ENCODE measurements at regions not wholly inside any gene's neighbourhood (a gene's known extent, or its start where the extent isn't known, plus 50 kb on each side); places are given as distances from the start of the nearest gene placed in this dataset.

DNA sequence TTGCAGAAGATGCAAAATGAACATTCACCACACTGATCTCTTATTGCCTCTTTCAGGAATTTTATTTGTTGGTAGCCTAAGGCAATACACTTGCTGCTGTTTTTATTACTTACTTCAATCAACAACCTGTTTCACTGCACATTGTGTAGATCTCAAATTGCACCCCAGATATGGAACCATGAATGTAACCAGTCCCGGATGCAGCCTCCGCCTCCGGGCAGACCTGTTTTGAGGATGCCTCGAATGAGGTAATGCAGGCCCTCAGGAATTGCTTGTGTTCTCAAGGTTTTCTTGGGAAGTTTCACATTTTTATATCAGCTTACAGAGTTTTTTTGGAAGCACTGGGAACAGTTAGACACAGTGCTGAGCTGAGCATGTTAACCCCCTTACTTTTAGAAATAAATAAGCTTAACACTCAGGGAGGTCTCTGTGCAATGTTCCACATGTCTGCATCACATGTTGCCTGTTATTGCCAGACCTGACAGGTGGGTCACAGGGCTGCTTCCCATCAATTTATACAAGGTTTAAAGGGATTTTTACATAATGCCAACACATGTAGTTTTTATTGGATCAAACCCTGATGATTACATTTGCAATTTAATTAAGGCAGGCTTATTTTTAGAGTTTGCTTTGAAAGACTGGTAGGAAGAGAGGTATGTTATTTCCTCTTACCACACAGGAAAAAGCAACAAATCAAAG is 193.1 kb upstream of the POM121L12 start:
- H3K56ac ChIP-seq (ENCODE audit: extremely low read depth, insufficient read depth, low read length): no peak overlapping the region
- no peaks in the 10 kb centered on the region for H3K27me3 ChIP-seq (ENCODE audit: control insufficient read depth, insufficient read depth, low read length)
- peaks cover 5% of the 10 kb centered on the region; the same call in 1 of the 2 replicates for H3K9me3 ChIP-seq (ENCODE audit: control insufficient read depth, insufficient read depth, low read length)
- H3K4me3 ChIP-seq (ENCODE audit: insufficient read depth, low read depth, low read length): no peak overlapping the region
- no peak overlapping the region for H2BK15ac ChIP-seq (ENCODE audit: low read depth, low read length)
- H3K4me1 ChIP-seq (ENCODE audit: control insufficient read depth, insufficient read depth, low read length): no peaks in the 10 kb centered on the region
- intact Hi-C loops (cut with micrococcal nuclease): no loop called here
- no peak overlapping the region for H3K23ac ChIP-seq (ENCODE audit: low read depth, low read length)
- no peak overlapping the region for H3K14ac ChIP-seq (replicated peaks; ENCODE audit: low read depth, low read length)
- no peaks in the 10 kb centered on the region for H4K20me1 ChIP-seq (ENCODE audit: insufficient read depth, low read length)
- no peak overlapping the region for H3K9ac ChIP-seq (ENCODE audit: low read depth, low read length)
- TF ChIP-seq SMC3 (IDR thresholded peaks at IDR 0.05; ENCODE audit: low read depth, low read length): no peak
- TF ChIP-seq POLR2A (IDR thresholded peaks at IDR 0.05; ENCODE audit: low read depth, low read length): no peak
- TF ChIP-seq CHD1 (IDR thresholded peaks at IDR 0.05; ENCODE audit: low read depth, low read length): no peak
- no peak for TF ChIP-seq MAZ (IDR thresholded peaks at IDR 0.05; ENCODE audit: borderline replicate concordance, low read depth, low read length)
- TF ChIP-seq RAD21 (IDR thresholded peaks at IDR 0.05; ENCODE audit: low read length): no peak
- TF ChIP-seq, protein P1, sequence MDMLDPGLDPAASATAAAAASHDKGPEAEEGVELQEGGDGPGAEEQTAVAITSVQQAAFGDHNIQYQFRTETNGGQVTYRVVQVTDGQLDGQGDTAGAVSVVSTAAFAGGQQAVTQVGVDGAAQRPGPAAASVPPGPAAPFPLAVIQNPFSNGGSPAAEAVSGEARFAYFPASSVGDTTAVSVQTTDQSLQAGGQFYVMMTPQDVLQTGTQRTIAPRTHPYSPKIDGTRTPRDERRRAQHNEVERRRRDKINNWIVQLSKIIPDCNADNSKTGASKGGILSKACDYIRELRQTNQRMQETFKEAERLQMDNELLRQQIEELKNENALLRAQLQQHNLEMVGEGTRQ (IDR thresholded peaks at IDR 0.05; ENCODE audit: low read depth, low read length): no peak
- no peak for TF ChIP-seq NFE2L2 (IDR thresholded peaks at IDR 0.05; ENCODE audit: low read depth, low read length)
- TF ChIP-seq CEBPB (IDR thresholded peaks at IDR 0.05; ENCODE audit: low read depth, low read length): no peak
- TF ChIP-seq FOS (IDR thresholded peaks at IDR 0.05; ENCODE audit: low read depth, low read length): no peak
- TF ChIP-seq CTCF (conservative IDR thresholded peaks at IDR 0.05; ENCODE audit: low read depth, low read length): no peak
- TF ChIP-seq MAFK (IDR thresholded peaks at IDR 0.05; ENCODE audit: low read depth, low read length): no peak
- no peak for TF ChIP-seq RFX5 (IDR thresholded peaks at IDR 0.05; ENCODE audit: low read depth, low read length)
- TF ChIP-seq RCOR1 (IDR thresholded peaks at IDR 0.05; ENCODE audit: insufficient replicate concordance, low read length): no peak
- TF ChIP-seq MXI1 (IDR thresholded peaks at IDR 0.05; ENCODE audit: borderline replicate concordance, low read depth, low read length): no peak
- TF ChIP-seq, protein P2, sequence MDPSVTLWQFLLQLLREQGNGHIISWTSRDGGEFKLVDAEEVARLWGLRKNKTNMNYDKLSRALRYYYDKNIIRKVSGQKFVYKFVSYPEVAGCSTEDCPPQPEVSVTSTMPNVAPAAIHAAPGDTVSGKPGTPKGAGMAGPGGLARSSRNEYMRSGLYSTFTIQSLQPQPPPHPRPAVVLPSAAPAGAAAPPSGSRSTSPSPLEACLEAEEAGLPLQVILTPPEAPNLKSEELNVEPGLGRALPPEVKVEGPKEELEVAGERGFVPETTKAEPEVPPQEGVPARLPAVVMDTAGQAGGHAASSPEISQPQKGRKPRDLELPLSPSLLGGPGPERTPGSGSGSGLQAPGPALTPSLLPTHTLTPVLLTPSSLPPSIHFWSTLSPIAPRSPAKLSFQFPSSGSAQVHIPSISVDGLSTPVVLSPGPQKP (IDR thresholded peaks at IDR 0.05; ENCODE audit: borderline replicate concordance, low read depth, low read length): no peak
- TF ChIP-seq BHLHE40 (IDR thresholded peaks at IDR 0.05; ENCODE audit: low read depth, low read length): no peak
- H4K8ac ChIP-seq (ENCODE audit: low read depth in 2 of 2, low read length in 2 of 2): no peak overlapping the region
- no peak overlapping the region for H2BK5ac ChIP-seq (ENCODE audit: low read depth, low read length, poor library complexity, severe bottlenecking)
- no peaks in the 10 kb centered on the region for H3K36me3 ChIP-seq (ENCODE audit: control insufficient read depth, insufficient read depth, low read length)
- H2BK120ac ChIP-seq (ENCODE audit: low read depth, low read length): no peak overlapping the region
- no peak overlapping the region for H4K91ac ChIP-seq (ENCODE audit: insufficient read depth, low read depth, low read length)
- H3K27ac ChIP-seq (ENCODE audit: insufficient read depth, low read length): no peak overlapping the region
- no peak for DNase-seq
- no peak overlapping the region for H3K4me2 ChIP-seq (ENCODE audit: low read depth, low read length)
- 60% methylated on average over 1 of the region's 4 CpGs; no CpG with 5 or more reads in 1 of the 2 experiments for WGBS, 2 experiments (ENCODE audit: extremely low coverage in 2 of 2, insufficient read length in 1 of 2)
- ChIA-PET POLR2A (ENCODE audit: unreplicated experiment) (no interaction called here), CTCF (no interaction called here)
- H3K18ac ChIP-seq (ENCODE audit: low read depth, low read length): no peak overlapping the region
- H3K9me1 ChIP-seq (ENCODE audit: insufficient read depth, low read length): no peaks in the 10 kb centered on the region
- H3K4ac ChIP-seq (ENCODE audit: low read depth, low read length): no peak overlapping the region
- H2AFZ ChIP-seq (replicated peaks; ENCODE audit: low read length, poor library complexity): no peak overlapping the region
- BruUV-seq (replicated peaks): no TSS peak
- H4K5ac ChIP-seq (ENCODE audit: low read depth, low read length): no peak overlapping the region
- in situ Hi-C loops (cut with MboI; ENCODE audit: low sequenced_read_pairs): no loop called here
- H3K79me1 ChIP-seq (ENCODE audit: low read depth in 1 of 2, low read length in 2 of 2): no peaks in the 10 kb centered on the region
- ATAC-seq (ENCODE audit: low read depth): no peak
- no peak overlapping the region for H2BK20ac ChIP-seq (ENCODE audit: low read depth, low read length)
- dilution Hi-C loops (cut with HindIII; ENCODE audit: low sequenced_read_pairs, unreplicated experiment): no loop called here
- no peak overlapping the region for H2AK9ac ChIP-seq (replicated peaks; ENCODE audit: low read depth, low read length, poor library complexity)
- H2AK5ac ChIP-seq (ENCODE audit: low read depth, low read length): no peak overlapping the region
